DND-41 (cell line): ENCODE measurements at regions not wholly inside any gene's neighbourhood (a gene's known extent, or its start where the extent isn't known, plus 50 kb on each side); places are given as distances from the start of the nearest gene placed in this dataset.

Experiments used
- ATAC-seq: fragments of 200-7000 bp; cut with Tn5 transposase; 3 replicates; pipeline ENCODE4 v1.9.1; 2021; ENCODE audit warnings: low read depth; ENCODE audit not compliant: insufficient read depth
- DNase-seq: peaks from one replicate; pipeline ENCODE4 v3.0.0-alpha.2; 2020
- H2AFZ ChIP-seq: 2 replicates; pipeline ENCODE4 v1.6.0; 2012; ENCODE audit warnings: low read depth, low read length
- H3K27ac ChIP-seq: 2 replicates; pipeline ENCODE4 v1.5.1; 2012; ENCODE audit warnings: low read length, inconsistent platforms
- H3K27me3 ChIP-seq: fragments of 200-600 bp; sonication (generic); 2 replicates; pipeline ENCODE4 v1.6.0; 2012; ENCODE audit warnings: low read length, mild to moderate bottlenecking, inconsistent platforms; ENCODE audit not compliant: insufficient read depth, poor library complexity
- H3K36me3 ChIP-seq: 2 replicates; pipeline ENCODE4 v1.5.1; 2012; ENCODE audit warnings: low read length, inconsistent platforms; ENCODE audit not compliant: insufficient read depth
- H3K4me1 ChIP-seq: 2 replicates; pipeline ENCODE4 v1.5.1; 2012; ENCODE audit warnings: mild to moderate bottlenecking, low read length; ENCODE audit not compliant: insufficient read depth
- H3K4me2 ChIP-seq: 2 replicates; pipeline ENCODE4 v1.6.0; 2012; ENCODE audit warnings: mild to moderate bottlenecking, moderate library complexity, low read length, inconsistent platforms; ENCODE audit not compliant: insufficient read depth
- H3K4me3 ChIP-seq, 2 experiments: fragments of 200-600 bp in 1 of 2; shearing (Covaris generic) in 1 of 2; 2 replicates each; pipeline ENCODE4 v1.5.1; 2012 to 2016; ENCODE audit warnings: inconsistent platforms in 2 of 2, low read length in 2 of 2, mild to moderate bottlenecking in 2 of 2, low read depth in 1 of 2, moderate library complexity in 1 of 2
- H3K79me2 ChIP-seq: 2 replicates; pipeline ENCODE4 v1.6.0; 2012; ENCODE audit warnings: low read length, inconsistent platforms; ENCODE audit not compliant: insufficient read depth
- H3K9ac ChIP-seq: 2 replicates; pipeline ENCODE4 v1.6.0; 2012; ENCODE audit warnings: low read depth, mild to moderate bottlenecking, inconsistent platforms, low read length, moderate library complexity
- H3K9me3 ChIP-seq: 2 replicates; pipeline ENCODE4 v1.5.1; 2012; ENCODE audit warnings: low read length, moderate library complexity, mild to moderate bottlenecking, inconsistent platforms; ENCODE audit not compliant: insufficient read depth, severe bottlenecking
- H4K20me1 ChIP-seq: 2 replicates; pipeline ENCODE4 v1.6.0; 2012; ENCODE audit warnings: low read length; ENCODE audit not compliant: insufficient read depth
- EZH2 ChIP-seq: IDR thresholded peaks from 3 replicates; pipeline ENCODE4 v1.6.1; 2012; ENCODE audit warnings: borderline replicate concordance, low read depth, mild to moderate bottlenecking, moderate library complexity, low read length, inconsistent platforms; ENCODE audit not compliant: severe bottlenecking
- TF ChIP-seq, protein P1 (sequence below): IDR thresholded peaks from 2 replicates; pipeline ENCODE4 v1.5.1; 2012; ENCODE audit warnings: borderline replicate concordance, low read length, moderate library complexity, mild to moderate bottlenecking; ENCODE audit not compliant: poor library complexity, severe bottlenecking; ENCODE audit errors: extremely low read depth

DNA sequence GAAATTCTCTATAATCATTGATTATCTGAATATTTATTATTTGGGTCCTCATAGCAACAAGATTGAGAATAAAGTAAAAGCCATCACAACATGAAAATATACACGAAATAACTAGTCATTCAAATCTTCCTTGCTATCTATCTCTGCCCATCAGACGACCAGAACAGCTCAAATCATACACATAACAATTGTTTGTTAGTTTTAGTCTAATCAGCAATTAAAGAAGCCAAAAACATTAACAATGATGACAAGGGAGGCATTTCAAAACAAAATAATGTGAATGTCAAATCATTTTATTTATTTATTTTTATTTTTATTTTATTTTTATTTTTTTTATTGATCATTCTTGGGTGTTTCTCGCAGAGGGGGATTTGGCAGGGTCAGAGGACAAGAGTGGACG is 106.0 kb upstream of the BNC2 start:
- Histone ChIP-seq H3K9ac (no peak overlapping the region), H3K4me1 (no peaks in the 10 kb centered on the region), H3K27ac (no peak overlapping the region), H3K36me3 (no peaks in the 10 kb centered on the region), H3K9me3 (peaks cover 3% of the 10 kb centered on the region), H3K27me3 (no peaks in the 10 kb centered on the region), H3K4me3 (no peak overlapping the region), H2AFZ (no peak overlapping the region), H4K20me1 (no peaks in the 10 kb centered on the region), H3K79me2 (no peaks in the 10 kb centered on the region), H3K4me2 (no peak overlapping the region)
- TF ChIP-seq, protein P1, sequence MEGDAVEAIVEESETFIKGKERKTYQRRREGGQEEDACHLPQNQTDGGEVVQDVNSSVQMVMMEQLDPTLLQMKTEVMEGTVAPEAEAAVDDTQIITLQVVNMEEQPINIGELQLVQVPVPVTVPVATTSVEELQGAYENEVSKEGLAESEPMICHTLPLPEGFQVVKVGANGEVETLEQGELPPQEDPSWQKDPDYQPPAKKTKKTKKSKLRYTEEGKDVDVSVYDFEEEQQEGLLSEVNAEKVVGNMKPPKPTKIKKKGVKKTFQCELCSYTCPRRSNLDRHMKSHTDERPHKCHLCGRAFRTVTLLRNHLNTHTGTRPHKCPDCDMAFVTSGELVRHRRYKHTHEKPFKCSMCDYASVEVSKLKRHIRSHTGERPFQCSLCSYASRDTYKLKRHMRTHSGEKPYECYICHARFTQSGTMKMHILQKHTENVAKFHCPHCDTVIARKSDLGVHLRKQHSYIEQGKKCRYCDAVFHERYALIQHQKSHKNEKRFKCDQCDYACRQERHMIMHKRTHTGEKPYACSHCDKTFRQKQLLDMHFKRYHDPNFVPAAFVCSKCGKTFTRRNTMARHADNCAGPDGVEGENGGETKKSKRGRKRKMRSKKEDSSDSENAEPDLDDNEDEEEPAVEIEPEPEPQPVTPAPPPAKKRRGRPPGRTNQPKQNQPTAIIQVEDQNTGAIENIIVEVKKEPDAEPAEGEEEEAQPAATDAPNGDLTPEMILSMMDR = no peak
- no peak for TF ChIP-seq EZH2
- ATAC-seq (no peak), DNase-seq (no peak)

DNA sequence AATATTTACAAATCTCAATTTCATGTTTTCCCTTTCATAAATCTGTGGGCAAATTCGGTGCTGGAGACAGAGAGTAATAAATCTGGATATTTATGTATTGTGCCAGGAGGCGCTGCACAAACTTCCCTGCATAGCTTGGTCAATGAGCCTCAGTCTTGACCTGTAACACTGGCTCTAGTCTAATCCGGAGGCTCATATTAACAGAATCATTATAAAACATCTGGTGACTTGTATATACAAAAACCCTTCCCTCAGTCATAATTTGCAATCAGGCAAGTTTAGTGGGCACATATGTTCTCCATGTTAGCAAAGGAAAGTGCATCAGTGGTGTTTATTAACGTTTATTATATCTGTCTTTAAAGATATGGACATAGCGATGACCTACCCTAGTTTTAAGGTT is 104.0 kb upstream of the BNC2 start:
- Histone ChIP-seq H3K9ac (no peak overlapping the region), H3K4me3 (no peak overlapping the region), H3K4me2 (no peak overlapping the region), H3K27me3 (no peaks in the 10 kb centered on the region), H2AFZ (no peak overlapping the region), H3K9me3 (peaks cover 3% of the 10 kb centered on the region), H3K79me2 (no peaks in the 10 kb centered on the region), H3K4me1 (no peaks in the 10 kb centered on the region), H3K27ac (no peak overlapping the region), H3K36me3 (no peaks in the 10 kb centered on the region), H4K20me1 (no peaks in the 10 kb centered on the region)
- TF ChIP-seq EZH2 = no peak
- TF ChIP-seq, protein P1 = no peak
- ATAC-seq = no peak
- DNase-seq = no peak

DNA sequence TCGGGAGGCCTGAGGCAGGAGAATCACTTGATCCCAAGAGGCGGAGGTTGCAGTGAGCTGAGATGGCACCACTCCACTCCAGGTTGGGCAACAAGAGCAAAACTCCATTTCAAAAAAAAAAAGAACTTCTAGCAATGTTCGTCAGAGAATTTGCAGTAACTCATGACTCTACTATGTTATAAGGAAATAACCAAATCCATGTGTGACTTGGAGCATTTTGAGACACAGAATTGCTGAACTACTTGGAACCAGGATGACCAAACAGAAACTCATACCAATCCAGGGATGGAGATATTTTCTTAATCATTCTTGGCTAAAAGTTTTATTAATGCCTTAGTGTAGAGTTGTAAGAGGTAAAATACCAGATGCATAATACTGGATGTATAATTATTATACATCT is 99.9 kb upstream of the BNC2 start:
- ATAC-seq (no peak), DNase-seq (no peak)
- no peaks in the 10 kb centered on the region for H4K20me1 ChIP-seq
- peaks cover 3% of the 10 kb centered on the region for H3K9me3 ChIP-seq
- no peak overlapping the region for H3K9ac ChIP-seq
- no peak overlapping the region for H3K4me3 ChIP-seq
- H3K79me2 ChIP-seq = no peaks in the 10 kb centered on the region
- H3K4me1 ChIP-seq = no peaks in the 10 kb centered on the region
- no peak overlapping the region for H2AFZ ChIP-seq
- no peak overlapping the region for H3K4me2 ChIP-seq
- TF ChIP-seq EZH2 = no peak
- TF ChIP-seq, protein P1 = no peak
- no peaks in the 10 kb centered on the region for H3K27me3 ChIP-seq
- H3K36me3 ChIP-seq = no peaks in the 10 kb centered on the region
- H3K27ac ChIP-seq = no peak overlapping the region

DNA sequence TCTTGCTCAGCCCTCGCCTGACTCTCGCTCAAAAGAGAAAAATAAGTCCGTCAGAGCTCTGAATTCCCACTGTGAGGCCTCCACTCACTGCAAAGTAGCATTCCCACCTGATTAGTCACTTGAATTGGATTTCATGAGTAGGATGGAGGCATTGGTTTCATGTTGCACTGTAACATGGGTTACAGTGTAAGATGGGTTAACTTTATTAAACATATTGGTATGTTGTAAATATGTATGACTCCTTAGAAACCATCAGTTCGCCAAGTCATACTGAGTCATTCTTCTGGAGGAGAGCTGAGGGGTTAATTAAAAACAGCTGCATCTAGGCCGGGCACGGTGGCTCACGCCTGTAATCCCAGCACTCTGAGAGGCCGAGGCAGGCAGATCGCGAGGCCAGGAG is 93.8 kb upstream of the BNC2 start:
- TF ChIP-seq, protein P1 = no peak
- no peaks in the 10 kb centered on the region for H3K4me1 ChIP-seq
- no peak for DNase-seq
- no peak overlapping the region for H3K27ac ChIP-seq
- ATAC-seq = no peak
- H3K36me3 ChIP-seq = no peaks in the 10 kb centered on the region
- no peak overlapping the region for H3K9ac ChIP-seq
- no peaks in the 10 kb centered on the region for H3K9me3 ChIP-seq
- H3K79me2 ChIP-seq = no peaks in the 10 kb centered on the region
- no peaks in the 10 kb centered on the region for H4K20me1 ChIP-seq
- no peak overlapping the region for H2AFZ ChIP-seq
- no peak overlapping the region for H3K4me3 ChIP-seq
- H3K4me2 ChIP-seq = no peak overlapping the region
- H3K27me3 ChIP-seq = no peaks in the 10 kb centered on the region
